Prostate gland (tissue), 2 donors: ENCODE measurements at regions not wholly inside any gene's neighbourhood (a gene's known extent, or its start where the extent isn't known, plus 50 kb on each side); places are given as distances from the start of the nearest gene placed in this dataset.
"Not testable (repeated sequence)": the region's sequence is repeated elsewhere in the genome, so short reads cannot be mapped to it uniquely, and the experiment has no call there.

Experiments
- DNase-seq: peaks from one replicate; pipeline ENCODE4 v3.0.0-alpha.2; 2019; ENCODE audit warnings: low spot score
- H3K27ac ChIP-seq, 2 donors: fragments of 200-600 bp; sonication (generic); 2 replicates each; pipeline ENCODE4 v1.5.1; 2017 to 2019
- H3K27me3 ChIP-seq: fragments of 200-600 bp; sonication (generic); replicated peaks from 2 replicates; pipeline ENCODE4 v1.5.1; 2019; ENCODE audit not compliant: insufficient read depth
- H3K36me3 ChIP-seq, 2 donors: fragments of 200-600 bp; sonication (generic); 1 replicate in 1 of 2; 2 replicates in 1 of 2; pipeline versions ENCODE4 v1.5.1 to v1.8.1; 2017 to 2019
- H3K4me1 ChIP-seq: fragments of 200-600 bp; sonication (generic); replicated peaks from 2 replicates; pipeline ENCODE4 v1.5.1; 2019
- H3K4me3 ChIP-seq, 2 donors: fragments of 200-600 bp; sonication (generic); 2 replicates each; pipeline ENCODE4 v1.5.1; 2017 to 2019
- H3K9me3 ChIP-seq: fragments of 200-600 bp; sonication (generic); 2 replicates; pipeline ENCODE4 v1.5.1; 2017
- POLR2A ChIP-seq: fragments of 450-650 bp; IDR thresholded peaks from one replicate; pipeline ENCODE4 v1.6.1; 2016; ENCODE audit warnings: antibody characterized with exemption, mild to moderate bottlenecking
- POLR2AphosphoS5 ChIP-seq: sonication (generic); formaldehyde crosslinking; IDR thresholded peaks from one replicate; pipeline ENCODE4 v1.6.1; 2017; ENCODE audit warnings: antibody characterized with exemption
- WGBS: methylation state at CpG from one replicate; pipeline ENCODE4 v1.1.5; 2018; 5-methylcytosine and 5-hydroxymethylcytosine counted together
- intact Hi-C: fragments of 100-400 bp; cut with DNase I; formaldehyde crosslinking; loops from one replicate; pipeline ENCODE4 v1.14.2; 2022
- TF ChIP-seq, protein P1 (sequence below), 4 experiments: fragments of 200-600 bp in 2 of 4; fragments of 450-650 bp in 2 of 4; sonication (generic) in 2 of 4; IDR thresholded peaks; 1 replicate in 3 of 4; 2 replicates in 1 of 4; pipeline ENCODE4 v1.5.1; 2016 to 2019; ENCODE audit warnings: antibody characterized with exemption in 4 of 4, mild to moderate bottlenecking in 2 of 4, moderate library complexity in 2 of 4

DNA sequence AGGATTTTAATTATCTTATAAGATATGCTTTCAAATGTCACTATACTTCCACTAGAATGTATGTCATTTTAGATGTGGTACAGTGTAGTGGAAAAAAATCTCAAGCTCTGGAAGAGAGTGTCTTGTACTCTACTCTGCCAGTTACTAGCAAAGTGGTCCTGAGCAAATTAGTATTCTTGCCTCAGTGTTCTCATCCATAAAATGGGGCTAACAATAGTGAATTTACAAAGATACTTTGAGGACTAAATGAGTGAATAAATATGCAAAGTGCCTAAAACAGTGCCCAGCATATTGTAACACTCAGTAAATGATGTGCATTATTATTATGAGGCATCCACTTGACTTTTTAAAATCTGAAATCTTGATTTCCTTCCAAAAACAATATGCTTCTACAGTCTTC lies 488.9 kb upstream of the PHF14 start:
- intact Hi-C loops, result no loop called here
- TF ChIP-seq POLR2AphosphoS5, result no peak
- TF ChIP-seq, protein P1, sequence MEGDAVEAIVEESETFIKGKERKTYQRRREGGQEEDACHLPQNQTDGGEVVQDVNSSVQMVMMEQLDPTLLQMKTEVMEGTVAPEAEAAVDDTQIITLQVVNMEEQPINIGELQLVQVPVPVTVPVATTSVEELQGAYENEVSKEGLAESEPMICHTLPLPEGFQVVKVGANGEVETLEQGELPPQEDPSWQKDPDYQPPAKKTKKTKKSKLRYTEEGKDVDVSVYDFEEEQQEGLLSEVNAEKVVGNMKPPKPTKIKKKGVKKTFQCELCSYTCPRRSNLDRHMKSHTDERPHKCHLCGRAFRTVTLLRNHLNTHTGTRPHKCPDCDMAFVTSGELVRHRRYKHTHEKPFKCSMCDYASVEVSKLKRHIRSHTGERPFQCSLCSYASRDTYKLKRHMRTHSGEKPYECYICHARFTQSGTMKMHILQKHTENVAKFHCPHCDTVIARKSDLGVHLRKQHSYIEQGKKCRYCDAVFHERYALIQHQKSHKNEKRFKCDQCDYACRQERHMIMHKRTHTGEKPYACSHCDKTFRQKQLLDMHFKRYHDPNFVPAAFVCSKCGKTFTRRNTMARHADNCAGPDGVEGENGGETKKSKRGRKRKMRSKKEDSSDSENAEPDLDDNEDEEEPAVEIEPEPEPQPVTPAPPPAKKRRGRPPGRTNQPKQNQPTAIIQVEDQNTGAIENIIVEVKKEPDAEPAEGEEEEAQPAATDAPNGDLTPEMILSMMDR (IDR thresholded peaks at IDR 0.05), result no peak
- TF ChIP-seq POLR2A, result no peak
- H3K4me3 ChIP-seq, result no peak overlapping the region
- no peak overlapping the region for H3K27ac ChIP-seq
- no peak for DNase-seq
- no peaks in the 10 kb centered on the region for H3K27me3 ChIP-seq
- no peaks in the 10 kb centered on the region for H3K4me1 ChIP-seq
- no peaks in the 10 kb centered on the region for H3K36me3 ChIP-seq
- no peaks in the 10 kb centered on the region for H3K9me3 ChIP-seq

DNA sequence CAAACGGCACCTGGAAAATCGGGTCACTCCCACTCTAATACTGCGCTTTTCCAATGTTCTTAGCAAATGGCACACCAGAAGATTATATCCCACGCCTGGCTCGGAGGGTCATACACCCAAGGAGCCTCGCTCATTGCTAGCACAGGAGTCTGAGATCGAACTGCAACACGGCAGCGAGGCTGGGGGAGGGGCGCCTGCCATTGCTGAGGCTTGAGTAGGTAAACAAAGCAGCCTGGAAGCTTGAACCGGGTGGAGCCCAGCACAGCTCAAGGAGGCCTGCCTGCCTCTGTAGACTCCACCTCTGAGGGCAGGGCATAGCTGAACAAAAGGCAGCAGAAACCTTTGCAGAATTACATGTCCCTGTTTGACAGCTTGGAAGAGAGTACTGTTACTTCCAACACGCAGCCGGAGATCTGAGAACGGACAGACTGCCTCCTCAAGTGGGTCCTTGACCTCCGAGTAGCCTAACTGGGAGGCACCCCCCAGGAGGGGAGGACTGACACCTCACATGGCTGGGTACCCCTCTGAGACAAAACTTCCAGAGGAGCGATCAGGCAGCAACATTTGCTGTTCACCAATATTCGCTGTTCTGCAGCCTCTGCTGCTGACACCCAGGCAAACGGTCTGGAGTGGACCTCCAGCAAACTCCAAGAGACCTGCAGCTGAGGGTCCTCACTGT lies 472.3 kb upstream of the PHF14 start:
- intact Hi-C loops, H3K27me3 ChIP-seq, H3K4me3 ChIP-seq, DNase-seq, H3K9me3 ChIP-seq, H3K36me3 ChIP-seq, H3K27ac ChIP-seq, H3K4me1 ChIP-seq: not testable (repeated sequence)
- 86% methylated on average over 18 of the region's 18 CpGs for WGBS

DNA sequence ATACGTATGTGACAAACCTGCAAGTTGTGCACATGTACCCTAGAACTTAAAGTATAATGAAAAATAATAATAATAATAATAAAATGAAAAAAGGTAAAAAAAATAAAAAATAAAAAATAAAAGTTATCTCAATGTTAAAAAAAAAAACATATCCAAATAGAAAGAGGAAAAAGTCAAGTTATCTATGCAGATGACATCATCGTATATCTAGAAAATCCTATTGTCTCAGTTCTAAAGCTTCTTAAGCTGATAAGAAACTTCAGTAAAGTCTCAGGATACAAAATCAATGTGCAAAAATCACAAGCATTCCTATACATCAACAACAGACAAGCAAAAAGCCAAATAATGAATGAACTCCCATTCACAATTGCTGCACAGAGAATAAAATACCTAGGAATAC lies 466.6 kb upstream of the PHF14 start:
- no peak overlapping the region for H3K4me3 ChIP-seq
- 94% methylated on average over 2 of the region's 2 CpGs for WGBS
- H3K27ac ChIP-seq, result no peak overlapping the region
- no peaks in the 10 kb centered on the region for H3K27me3 ChIP-seq
- H3K4me1 ChIP-seq, result no peaks in the 10 kb centered on the region
- no peak for DNase-seq
- intact Hi-C loops, result no loop called here
- H3K36me3 ChIP-seq, result no peaks in the 10 kb centered on the region
- no peak for TF ChIP-seq POLR2AphosphoS5
- TF ChIP-seq, protein P1 (IDR thresholded peaks at IDR 0.05), result no peak
- TF ChIP-seq POLR2A, result no peak
- H3K9me3 ChIP-seq, result peaks cover 5% of the 10 kb centered on the region

DNA sequence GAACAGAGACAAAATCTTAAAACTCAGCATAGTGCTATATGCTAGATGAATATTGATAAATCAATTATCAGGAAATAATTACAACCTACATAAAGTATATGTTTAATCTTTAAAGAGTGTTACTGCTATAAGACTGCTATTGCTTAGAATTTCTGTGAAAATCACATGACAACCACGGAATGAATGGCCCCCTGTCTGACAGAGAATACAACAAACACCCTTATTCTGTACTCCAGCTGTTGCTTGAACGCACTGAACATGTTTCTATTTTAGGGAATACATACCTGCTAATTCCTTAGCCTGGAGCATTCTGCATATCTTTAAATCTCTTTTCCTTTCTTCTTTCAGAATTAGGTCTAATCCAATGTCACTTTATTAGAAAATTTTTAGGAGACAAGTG lies 452.4 kb upstream of the PHF14 start:
- no peaks in the 10 kb centered on the region for H3K36me3 ChIP-seq
- DNase-seq, result no peak
- H3K4me1 ChIP-seq, result no peaks in the 10 kb centered on the region
- H3K27me3 ChIP-seq, result no peaks in the 10 kb centered on the region
- no peak overlapping the region for H3K27ac ChIP-seq
- TF ChIP-seq, protein P1 (IDR thresholded peaks at IDR 0.05), result no peak
- no peak for TF ChIP-seq POLR2AphosphoS5
- TF ChIP-seq POLR2A, result no peak
- H3K9me3 ChIP-seq, result no peaks in the 10 kb centered on the region
- 25% methylated on average over 2 of the region's 2 CpGs for WGBS
- H3K4me3 ChIP-seq, result no peak overlapping the region
- intact Hi-C loops, result no loop called here

DNA sequence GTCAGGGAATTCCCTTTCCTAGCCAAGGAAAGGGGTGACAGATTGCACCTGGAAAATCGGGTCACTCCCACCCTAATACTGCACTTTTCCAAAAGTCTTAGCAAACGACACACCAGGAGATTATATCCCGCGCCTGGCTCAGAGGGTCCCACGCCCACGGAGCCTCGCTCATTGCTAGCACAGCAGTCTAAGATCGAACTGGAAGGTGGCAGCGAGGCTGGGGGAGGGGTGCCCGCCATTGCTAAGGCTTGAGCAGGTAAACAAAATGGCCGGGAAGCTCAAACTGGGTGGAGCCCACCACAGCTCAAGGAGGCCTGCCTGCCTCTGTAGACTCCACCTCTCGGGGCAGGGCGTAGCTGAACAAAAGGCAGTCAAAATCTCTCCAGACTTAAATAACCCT lies 440.2 kb upstream of the PHF14 start:
- H3K27ac ChIP-seq, H3K36me3 ChIP-seq, H3K4me3 ChIP-seq, DNase-seq, H3K9me3 ChIP-seq, intact Hi-C loops, H3K4me1 ChIP-seq, H3K27me3 ChIP-seq: not testable (repeated sequence)
- WGBS, result 94% methylated on average over 13 of the region's 13 CpGs

DNA sequence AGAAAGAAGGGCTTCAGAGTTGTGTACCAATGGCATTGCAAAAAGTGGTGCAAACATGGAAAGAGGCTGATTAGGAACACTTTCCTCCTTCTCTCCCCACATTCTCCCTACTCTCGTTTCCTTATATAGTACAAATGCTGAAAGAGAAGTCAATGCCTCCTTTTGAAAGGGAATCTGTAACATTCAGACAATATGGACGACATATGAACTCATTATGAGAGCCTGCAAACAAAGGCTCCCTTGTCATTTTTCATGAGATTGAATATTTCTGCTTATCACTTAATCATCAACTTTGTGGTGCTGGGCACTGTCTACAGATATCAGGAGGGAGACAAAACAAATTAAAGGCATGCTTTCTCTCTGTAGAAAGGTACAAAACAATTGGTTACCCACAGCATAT lies 437.1 kb upstream of the PHF14 start:
- DNase-seq, result no peak
- Histone ChIP-seq H3K36me3 (no peaks in the 10 kb centered on the region), H3K27ac (no peak overlapping the region), H3K9me3 (no peaks in the 10 kb centered on the region), H3K4me1 (no peaks in the 10 kb centered on the region), H3K4me3 (no peak overlapping the region), H3K27me3 (no peaks in the 10 kb centered on the region)
- TF ChIP-seq, protein P1 (IDR thresholded peaks at IDR 0.05), result no peak
- no peak for TF ChIP-seq POLR2A
- TF ChIP-seq POLR2AphosphoS5, result no peak
- intact Hi-C loops, result no loop called here
- 40% methylated on average over 2 of the region's 2 CpGs for WGBS
